RWPE2 (cell line): ENCODE measurements at regions not wholly inside any gene's neighbourhood (a gene's known extent, or its start where the extent isn't known, plus 50 kb on each side); places are given as distances from the start of the nearest gene placed in this dataset.
"Not testable (repeated sequence)": the region's sequence is repeated elsewhere in the genome, so short reads cannot be mapped to it uniquely, and the experiment has no call there.

Source experiments
- ATAC-seq: fragments of 200-7000 bp; cut with Tn5 transposase; 3 replicates; pipeline ENCODE4 v1.9.1; 2021; ENCODE audit warnings: low read depth
- DNase-seq: peaks from one replicate; pipeline ENCODE4 v3.0.0-alpha.2; 2020; ENCODE audit warnings: low spot score
- H3K27ac ChIP-seq: fragments of 450-650 bp; 2 replicates; pipeline ENCODE4 v1.5.1; 2017; ENCODE audit warnings: mild to moderate bottlenecking; ENCODE audit not compliant: poor library complexity, severe bottlenecking
- H3K27me3 ChIP-seq: fragments of 250-450 bp; sonication (Bioruptor Pico); 2 replicates; pipeline ENCODE4 v1.5.1; 2021; ENCODE audit warnings: mild to moderate bottlenecking, moderate library complexity; ENCODE audit not compliant: insufficient read depth, poor library complexity, severe bottlenecking
- H3K36me3 ChIP-seq: fragments of 250-450 bp; sonication (Bioruptor Pico); 2 replicates; pipeline ENCODE4 v1.5.1; 2020; ENCODE audit warnings: low read depth, mild to moderate bottlenecking, moderate library complexity
- H3K4me1 ChIP-seq: fragments of 250-450 bp; sonication (Bioruptor Pico); 2 replicates; pipeline ENCODE4 v1.5.1; 2021; ENCODE audit warnings: mild to moderate bottlenecking, moderate library complexity; ENCODE audit not compliant: insufficient read depth, poor library complexity, severe bottlenecking
- H3K4me3 ChIP-seq: fragments of 250-450 bp; sonication (Bioruptor Pico); 2 replicates; pipeline ENCODE4 v1.5.1; 2021; ENCODE audit warnings: mild to moderate bottlenecking, moderate library complexity; ENCODE audit not compliant: severe bottlenecking
- H3K9me3 ChIP-seq: fragments of 250-450 bp; sonication (Bioruptor Pico); 2 replicates; pipeline ENCODE4 v1.5.1; 2021; ENCODE audit warnings: mild to moderate bottlenecking, moderate library complexity; ENCODE audit not compliant: severe bottlenecking
- CTCF ChIP-seq: fragments of 450-650 bp; IDR thresholded peaks from one replicate; pipeline ENCODE4 v1.5.1; 2017; ENCODE audit warnings: mild to moderate bottlenecking, moderate library complexity; ENCODE audit not compliant: poor library complexity, severe bottlenecking

GRCh38 chr10:64658528-64658927 lies 1137.3 kb downstream of the REEP3 start:
- Histone ChIP-seq H3K27ac (no peak overlapping the region), H3K9me3 (no peaks in the 10 kb centered on the region), H3K4me3 (no peak overlapping the region), H3K4me1 (no peaks in the 10 kb centered on the region), H3K27me3 (peaks cover 4% of the 10 kb centered on the region), H3K36me3 (no peaks in the 10 kb centered on the region)
- DNase-seq (no peak), ATAC-seq (no peak)
- TF ChIP-seq CTCF = no peak

- DNase-seq (no peak), ATAC-seq (no peak)
- peaks cover 4% of the 10 kb centered on the region for H3K27me3 ChIP-seq
- no peaks in the 10 kb centered on the region for H3K36me3 ChIP-seq
- no peak for TF ChIP-seq CTCF
- no peak overlapping the region for H3K4me3 ChIP-seq
- H3K27ac ChIP-seq = no peak overlapping the region
- H3K9me3 ChIP-seq = no peaks in the 10 kb centered on the region
- H3K4me1 ChIP-seq = no peaks in the 10 kb centered on the region
Measured at GRCh38 chr10:64659311-64659710, 1138.1 kb downstream of the REEP3 start.

GRCh38 chr10:64682043-64682442 lies 1160.8 kb downstream of the REEP3 start:
- Histone ChIP-seq H3K9me3 (no peaks in the 10 kb centered on the region), H3K27ac (no peak overlapping the region), H3K4me3 (no peak overlapping the region), H3K27me3 (no peaks in the 10 kb centered on the region), H3K36me3 (no peaks in the 10 kb centered on the region), H3K4me1 (no peaks in the 10 kb centered on the region)
- ATAC-seq (no peak), DNase-seq (no peak)
- TF ChIP-seq CTCF = no peak

DNA sequence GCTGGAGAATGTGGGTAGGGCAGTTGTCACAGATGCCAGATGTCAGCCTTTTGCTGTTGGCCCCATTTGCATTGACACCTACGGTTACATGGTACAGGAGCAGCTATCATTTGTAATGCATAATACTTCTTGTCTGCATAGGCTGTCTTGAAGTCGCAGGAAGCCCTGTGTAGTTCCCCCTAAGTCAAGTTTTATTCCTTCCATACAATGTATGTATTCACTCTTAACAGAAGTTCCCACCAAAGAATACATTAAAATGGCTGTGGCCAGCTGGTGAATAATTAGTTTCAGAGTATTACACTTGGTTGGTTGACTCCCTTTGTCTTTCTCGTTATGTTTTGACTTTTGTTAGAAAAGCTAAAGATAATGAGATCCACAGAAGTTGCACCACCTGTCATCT lies 1169.0 kb downstream of the REEP3 start:
- Histone ChIP-seq H3K9me3 (no peaks in the 10 kb centered on the region), H3K27ac (no peak overlapping the region), H3K4me1 (no peaks in the 10 kb centered on the region), H3K4me3 (no peak overlapping the region), H3K27me3 (no peaks in the 10 kb centered on the region), H3K36me3 (no peaks in the 10 kb centered on the region)
- ATAC-seq = no peak
- DNase-seq = no peak
- no peak for TF ChIP-seq CTCF

DNA sequence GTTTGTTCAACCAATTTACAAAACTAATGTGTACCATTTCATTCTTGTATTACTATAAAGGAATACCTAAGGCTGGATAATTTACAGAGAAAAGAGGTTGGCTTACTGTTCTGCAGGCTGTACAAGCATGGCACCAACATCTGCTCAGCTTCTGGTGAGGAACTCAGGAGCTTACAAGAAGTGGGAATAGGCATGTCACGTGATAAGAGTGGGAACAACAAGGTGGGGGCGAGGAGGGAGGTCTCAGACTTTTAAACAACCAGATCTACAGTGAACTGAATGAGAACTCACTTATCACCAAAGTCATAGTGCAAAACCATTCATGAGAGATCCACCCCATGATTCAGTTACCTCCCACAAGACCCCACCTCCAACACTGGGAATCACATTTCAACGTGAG lies 1178.0 kb downstream of the REEP3 start:
- no peaks in the 10 kb centered on the region for H3K27me3 ChIP-seq
- no peaks in the 10 kb centered on the region for H3K4me1 ChIP-seq
- DNase-seq (no peak), ATAC-seq (no peak)
- no peak overlapping the region for H3K27ac ChIP-seq
- no peaks in the 10 kb centered on the region for H3K36me3 ChIP-seq
- H3K4me3 ChIP-seq = no peak overlapping the region
- no peak for TF ChIP-seq CTCF
- H3K9me3 ChIP-seq = no peaks in the 10 kb centered on the region

DNA sequence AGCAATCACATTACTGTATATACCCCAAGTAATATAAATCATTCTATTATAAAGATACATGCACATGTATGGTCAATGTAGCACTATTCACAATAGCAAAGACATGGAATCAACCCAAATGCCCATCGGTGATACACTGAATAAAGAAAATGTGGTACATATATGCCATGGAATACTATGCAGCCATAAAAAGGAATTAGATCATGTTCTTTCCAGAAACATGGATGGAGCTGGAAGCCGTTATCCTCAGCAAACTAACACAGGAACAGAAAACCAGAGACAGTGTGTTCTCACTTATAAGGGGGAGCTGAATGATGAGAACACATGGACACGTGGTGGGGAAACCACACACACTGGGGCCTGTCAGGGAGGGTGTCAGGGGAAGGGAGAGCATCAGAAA lies 1180.9 kb downstream of the REEP3 start:
- not testable (repeated sequence) for H3K4me1 ChIP-seq, H3K9me3 ChIP-seq, ATAC-seq, H3K36me3 ChIP-seq, H3K27ac ChIP-seq, H3K4me3 ChIP-seq, DNase-seq, H3K27me3 ChIP-seq
